ENCODE measurements at regions not wholly inside any gene's neighbourhood (a gene's known extent, or its start where the extent isn't known, plus 50 kb on each side); places are given as distances from the start of the nearest gene placed in this dataset.

- ChIA-PET SMC1A (ENCODE audit: uncharacterized antibody, unreplicated experiment) (no interaction called here), CTCF (no interaction called here), POLR2A (no interaction called here), RAD21 (ENCODE audit: unreplicated experiment) (no interaction called here)
- ATAC-seq (no peak), FAIRE-seq (no peak), DNase-seq (ENCODE audit: low read depth, low spot score) (no peak)
- BruUV-seq (replicated peaks): no TSS peak
- no peaks in the 10 kb centered on the region for H3K9me3 ChIP-seq (replicated peaks; ENCODE audit: control insufficient read depth, insufficient read depth, low read length)
- H3K4me3 ChIP-seq: no peak overlapping the region
- H2AFZ ChIP-seq (ENCODE audit: control insufficient read depth, low read depth, low read length): no peak overlapping the region
- no peaks in the 10 kb centered on the region for H3K36me3 ChIP-seq (ENCODE audit: control insufficient read depth in 2 of 2, insufficient read depth in 2 of 2, low read length in 1 of 2)
- H3K9ac ChIP-seq (ENCODE audit: control insufficient read depth, insufficient read depth, low read length): no peak overlapping the region
- 38% methylated on average over 2 of the region's 2 CpGs for WGBS (ENCODE audit: insufficient coverage, insufficient replicate concordance, low lambda C conversion rate, missing lambda C conversion rate)
- no peaks in the 10 kb centered on the region for H3K27me3 ChIP-seq (replicated peaks in 1 of 2; ENCODE audit: control insufficient read depth in 2 of 2, insufficient read depth in 2 of 2, low read length in 1 of 2)
- intact Hi-C loops (cut with micrococcal nuclease; ENCODE audit: unreplicated experiment): no loop called here
- no peaks in the 10 kb centered on the region for H3K79me2 ChIP-seq (ENCODE audit: control insufficient read depth, insufficient read depth, low read length)
- H3K27ac ChIP-seq (ENCODE audit: control insufficient read depth, insufficient read depth): no peak overlapping the region
- H4K20me1 ChIP-seq (ENCODE audit: control insufficient read depth, insufficient read depth): no peaks in the 10 kb centered on the region
- no peak overlapping the region for H3K4me2 ChIP-seq (ENCODE audit: control insufficient read depth, insufficient read depth)
- no peaks in the 10 kb centered on the region for H3K4me1 ChIP-seq (ENCODE audit: control insufficient read depth, insufficient read depth, low read length)
- TF ChIP-seq SKIL (IDR thresholded peaks at IDR 0.05; ENCODE audit: low read depth, poor library complexity, severe bottlenecking) (no peak), CTCF (IDR thresholded peaks at IDR 0.05 in 2 of 3, conservative IDR thresholded peaks at IDR 0.05 in 1 of 3; ENCODE audit: control insufficient read depth in 2 of 3, extremely low read depth in 1 of 3, insufficient read depth in 1 of 3, low read depth in 3 of 3, low read length in 3 of 3) (no peak)
- in situ Hi-C loops (cut with MboI): no loop called here
Observed at GRCh38 chr7:115260381-115260780, 338.5 kb downstream of the MDFIC start.

GRCh38 chr7:115252461-115252860 lies 330.6 kb downstream of the MDFIC start:
- ATAC-seq: no peak
- in situ Hi-C loops (cut with MboI): no loop called here
- no peaks in the 10 kb centered on the region for H3K79me2 ChIP-seq (ENCODE audit: control insufficient read depth, insufficient read depth, low read length)
- H3K9ac ChIP-seq (ENCODE audit: control insufficient read depth, insufficient read depth, low read length): no peak overlapping the region
- H3K27me3 ChIP-seq (replicated peaks in 1 of 2; ENCODE audit: control insufficient read depth in 2 of 2, insufficient read depth in 2 of 2, low read length in 1 of 2): no peaks in the 10 kb centered on the region
- WGBS (ENCODE audit: insufficient coverage, insufficient replicate concordance, low lambda C conversion rate, missing lambda C conversion rate): 29% methylated on average over 3 of the region's 3 CpGs
- H3K9me3 ChIP-seq (replicated peaks; ENCODE audit: control insufficient read depth, insufficient read depth, low read length): no peaks in the 10 kb centered on the region
- H3K27ac ChIP-seq (ENCODE audit: control insufficient read depth, insufficient read depth): no peak overlapping the region
- RAD21 ChIA-PET (ENCODE audit: unreplicated experiment): no interaction called here
- SMC1A ChIA-PET (ENCODE audit: uncharacterized antibody, unreplicated experiment): no interaction called here
- POLR2A ChIA-PET: no interaction called here
- H2AFZ ChIP-seq (ENCODE audit: control insufficient read depth, low read depth, low read length): no peak overlapping the region
- no peak overlapping the region for H3K4me2 ChIP-seq (ENCODE audit: control insufficient read depth, insufficient read depth)
- intact Hi-C loops (cut with micrococcal nuclease; ENCODE audit: unreplicated experiment): no loop called here
- no peak for FAIRE-seq
- BruUV-seq (replicated peaks): no TSS peak
- H4K20me1 ChIP-seq (ENCODE audit: control insufficient read depth, insufficient read depth): no peaks in the 10 kb centered on the region
- no peak for DNase-seq (ENCODE audit: low read depth, low spot score)
- no peaks in the 10 kb centered on the region for H3K4me1 ChIP-seq (ENCODE audit: control insufficient read depth, insufficient read depth, low read length)
- H3K36me3 ChIP-seq (ENCODE audit: control insufficient read depth in 2 of 2, insufficient read depth in 2 of 2, low read length in 1 of 2): no peaks in the 10 kb centered on the region
- no peak overlapping the region for H3K4me3 ChIP-seq
- CTCF ChIA-PET: no interaction called here
- TF ChIP-seq NR2F1 (conservative IDR thresholded peaks at IDR 0.05): no peak
- TF ChIP-seq SIN3A (IDR thresholded peaks at IDR 0.05; ENCODE audit: low read depth, low read length): no peak
- TF ChIP-seq HDGF (IDR thresholded peaks at IDR 0.05): no peak
- TF ChIP-seq ZBTB11 (CRISPR knock-in tag; IDR thresholded peaks at IDR 0.05): no peak
- TF ChIP-seq MEF2A (IDR thresholded peaks at IDR 0.05; ENCODE audit: insufficient read depth, low read depth, low read length): no peak
- TF ChIP-seq SPI1 (IDR thresholded peaks at IDR 0.05; ENCODE audit: borderline replicate concordance, insufficient read depth, low read depth, low read length): no peak
- no peak for TF ChIP-seq WRNIP1 (IDR thresholded peaks at IDR 0.05; ENCODE audit: borderline replicate concordance, low read depth, low read length)
- no peak for TF ChIP-seq STAT3 (IDR thresholded peaks at IDR 0.05; ENCODE audit: low read depth, low read length)
